ENCODE measurements at regions not wholly inside any gene's neighbourhood (a gene's known extent, or its start where the extent isn't known, plus 50 kb on each side); places are given as distances from the start of the nearest gene placed in this dataset.
A peak's percentile ranks its signal among the peaks of the same experiment; 100 is the strongest.

GRCh38 chr13:62524498-62524897 lies 1108.8 kb upstream of the PCDH20 start:
- Histone ChIP-seq H3K4me2 (ENCODE audit: insufficient read depth, low read length) (no peak overlapping the region), H3K4me1 (ENCODE audit: insufficient read depth, low read length) (no peaks in the 10 kb centered on the region), H3K27me3 (ENCODE audit: insufficient read depth, low read length) (no peaks in the 10 kb centered on the region), H3K9me3 (ENCODE audit: low read depth, low read length) (no peaks in the 10 kb centered on the region), H3K27ac (ENCODE audit: low read depth, low read length) (no peak overlapping the region), H3K79me2 (ENCODE audit: insufficient read depth, low read length) (no peaks in the 10 kb centered on the region), H4K20me1 (ENCODE audit: insufficient read depth, low read length) (no peaks in the 10 kb centered on the region), H3K36me3 (ENCODE audit: insufficient read depth, low read length) (no peaks in the 10 kb centered on the region), H3K4me3 (ENCODE audit: insufficient read depth, low read length) (no peak overlapping the region), H2AFZ (ENCODE audit: low read length) (no peak overlapping the region)
- TF ChIP-seq CTCF (IDR thresholded peaks at IDR 0.05; ENCODE audit: extremely low read depth, low read depth, low read length): no peak
- no peak for DNase-seq (ENCODE audit: insufficient read length, low spot score, missing footprints)

- H3K79me2 ChIP-seq (ENCODE audit: insufficient read depth, low read length): no peaks in the 10 kb centered on the region
- H3K9me3 ChIP-seq (ENCODE audit: low read depth, low read length): no peaks in the 10 kb centered on the region
- no peak for DNase-seq (ENCODE audit: insufficient read length, low spot score, missing footprints)
- TF ChIP-seq CTCF (IDR thresholded peaks at IDR 0.05; ENCODE audit: extremely low read depth, low read depth, low read length): no peak
- no peaks in the 10 kb centered on the region for H3K36me3 ChIP-seq (ENCODE audit: insufficient read depth, low read length)
- H3K4me3 ChIP-seq (ENCODE audit: insufficient read depth, low read length): no peak overlapping the region
- no peaks in the 10 kb centered on the region for H3K27me3 ChIP-seq (ENCODE audit: insufficient read depth, low read length)
- no peak overlapping the region for H2AFZ ChIP-seq (ENCODE audit: low read length)
- H4K20me1 ChIP-seq (ENCODE audit: insufficient read depth, low read length): no peaks in the 10 kb centered on the region
- H3K27ac ChIP-seq (ENCODE audit: low read depth, low read length): no peak overlapping the region
- no peaks in the 10 kb centered on the region for H3K4me1 ChIP-seq (ENCODE audit: insufficient read depth, low read length)
- H3K4me2 ChIP-seq (ENCODE audit: insufficient read depth, low read length): no peak overlapping the region
Observed at GRCh38 chr13:62524061-62524460, 1108.4 kb upstream of the PCDH20 start.

DNA sequence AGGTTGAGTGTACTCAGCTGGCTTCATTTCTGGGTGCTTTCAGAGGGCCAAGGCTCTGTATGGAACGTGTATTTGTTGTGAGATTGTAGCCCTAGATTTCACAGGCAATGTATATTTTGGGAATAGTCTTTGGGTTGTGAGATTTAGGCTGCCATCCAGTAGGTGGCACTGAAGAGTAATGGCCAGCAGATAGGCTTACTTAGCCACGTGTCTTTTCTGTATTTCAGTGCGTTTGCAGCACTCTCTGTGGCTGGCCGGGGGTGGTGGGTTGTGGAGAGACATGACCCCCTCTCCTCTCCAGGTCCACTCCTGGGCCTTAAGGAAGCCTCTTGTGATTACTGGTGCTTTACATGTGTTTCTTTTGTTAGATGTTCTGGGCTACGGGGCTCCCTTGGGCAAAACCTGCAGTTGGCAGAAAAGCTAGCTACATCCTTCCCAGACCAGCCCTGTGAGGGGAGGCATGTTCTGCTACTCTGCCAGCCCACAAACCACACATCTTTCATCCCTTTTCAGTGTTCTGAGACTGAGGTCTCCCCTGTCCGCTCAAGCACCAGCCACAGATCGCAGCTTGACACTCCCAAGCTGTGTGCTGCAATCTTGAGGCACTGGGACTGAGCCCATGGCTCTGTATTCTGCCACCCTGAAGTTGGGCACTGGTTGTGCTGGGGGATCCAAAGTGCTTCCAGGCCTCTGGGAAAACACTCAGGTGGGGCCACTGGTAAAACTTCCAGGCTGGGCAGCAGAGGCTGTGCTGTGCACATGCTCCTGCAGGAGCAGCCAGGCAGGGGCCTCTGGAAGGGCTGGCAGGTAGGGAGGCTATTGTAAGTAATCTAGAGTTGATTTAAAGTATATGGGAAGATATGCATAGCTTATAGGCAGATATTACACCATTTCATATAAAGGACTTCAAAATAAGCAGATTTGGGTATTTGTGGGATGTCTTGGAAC lies 1096.8 kb upstream of the PCDH20 start:
- Histone ChIP-seq H3K27ac (ENCODE audit: low read depth, low read length) (no peak overlapping the region), H3K79me2 (ENCODE audit: insufficient read depth, low read length) (no peaks in the 10 kb centered on the region), H3K4me3 (ENCODE audit: insufficient read depth, low read length) (no peak overlapping the region), H3K4me1 (ENCODE audit: insufficient read depth, low read length) (no peaks in the 10 kb centered on the region), H4K20me1 (ENCODE audit: insufficient read depth, low read length) (no peaks in the 10 kb centered on the region), H3K4me2 (ENCODE audit: insufficient read depth, low read length) (no peak overlapping the region), H3K36me3 (ENCODE audit: insufficient read depth, low read length) (no peaks in the 10 kb centered on the region), H3K9me3 (ENCODE audit: low read depth, low read length) (no peaks in the 10 kb centered on the region), H2AFZ (ENCODE audit: low read length) (peak overlapping the region; percentile 65), H3K27me3 (ENCODE audit: insufficient read depth, low read length) (no peaks in the 10 kb centered on the region)
- TF ChIP-seq CTCF (IDR thresholded peaks at IDR 0.05; ENCODE audit: extremely low read depth, low read depth, low read length): peak; percentile 32
- peak; percentile 26 for DNase-seq (ENCODE audit: insufficient read length, low spot score, missing footprints)

DNA sequence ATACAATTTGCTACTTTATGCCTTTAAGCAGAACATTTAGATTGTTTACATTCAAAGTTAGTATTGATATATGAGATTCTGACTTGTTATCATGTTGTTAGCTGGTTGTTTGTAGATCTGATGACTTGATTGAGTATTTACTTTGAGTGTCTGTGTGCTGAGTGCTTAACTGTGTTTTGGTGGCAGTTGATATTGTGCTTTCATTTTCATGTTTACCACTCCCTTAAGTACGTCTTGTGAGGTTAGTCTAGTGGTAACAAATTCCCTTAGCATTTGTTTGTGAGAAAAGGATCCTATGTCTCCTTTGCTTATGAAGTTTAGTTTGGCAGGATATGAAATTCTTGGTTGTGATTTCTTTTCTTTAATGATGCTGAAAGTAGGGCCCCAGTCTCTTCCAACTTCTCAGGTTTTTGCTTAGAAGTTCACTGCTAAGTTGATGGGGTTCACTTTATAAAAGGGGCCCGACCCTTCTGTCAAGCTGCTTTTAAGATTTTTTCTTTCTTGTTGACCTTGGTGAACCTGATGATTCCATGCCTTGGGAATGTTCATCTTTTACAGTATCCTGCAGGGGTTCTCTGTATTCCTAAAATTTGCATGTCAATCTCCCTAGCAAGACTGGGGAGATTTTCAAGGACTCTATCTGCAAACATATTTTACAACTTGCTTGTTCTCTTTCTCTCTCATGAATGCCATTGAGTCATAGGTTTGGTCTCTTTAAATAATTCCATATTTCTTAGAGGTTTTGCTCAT lies 1095.4 kb upstream of the PCDH20 start:
- no peaks in the 10 kb centered on the region for H3K79me2 ChIP-seq (ENCODE audit: insufficient read depth, low read length)
- H2AFZ ChIP-seq (ENCODE audit: low read length): no peak overlapping the region
- H3K4me3 ChIP-seq (ENCODE audit: insufficient read depth, low read length): no peak overlapping the region
- H3K36me3 ChIP-seq (ENCODE audit: insufficient read depth, low read length): no peaks in the 10 kb centered on the region
- H3K27ac ChIP-seq (ENCODE audit: low read depth, low read length): no peak overlapping the region
- no peaks in the 10 kb centered on the region for H3K9me3 ChIP-seq (ENCODE audit: low read depth, low read length)
- no peak overlapping the region for H3K4me2 ChIP-seq (ENCODE audit: insufficient read depth, low read length)
- no peak for DNase-seq (ENCODE audit: insufficient read length, low spot score, missing footprints)
- H3K4me1 ChIP-seq (ENCODE audit: insufficient read depth, low read length): no peaks in the 10 kb centered on the region
- no peak for TF ChIP-seq CTCF (IDR thresholded peaks at IDR 0.05; ENCODE audit: extremely low read depth, low read depth, low read length)
- H3K27me3 ChIP-seq (ENCODE audit: insufficient read depth, low read length): no peaks in the 10 kb centered on the region
- H4K20me1 ChIP-seq (ENCODE audit: insufficient read depth, low read length): no peaks in the 10 kb centered on the region

Data from osteoblast (primary cell).